ENCODE measurements at regions not wholly inside any gene's neighbourhood (a gene's known extent, or its start where the extent isn't known, plus 50 kb on each side); places are given as distances from the start of the nearest gene placed in this dataset.

- no peak for DNase-seq
These were observed 54.9 kb downstream of the MAGEB17 start for GRCh38 chrX:16222151-16222550.

DNA sequence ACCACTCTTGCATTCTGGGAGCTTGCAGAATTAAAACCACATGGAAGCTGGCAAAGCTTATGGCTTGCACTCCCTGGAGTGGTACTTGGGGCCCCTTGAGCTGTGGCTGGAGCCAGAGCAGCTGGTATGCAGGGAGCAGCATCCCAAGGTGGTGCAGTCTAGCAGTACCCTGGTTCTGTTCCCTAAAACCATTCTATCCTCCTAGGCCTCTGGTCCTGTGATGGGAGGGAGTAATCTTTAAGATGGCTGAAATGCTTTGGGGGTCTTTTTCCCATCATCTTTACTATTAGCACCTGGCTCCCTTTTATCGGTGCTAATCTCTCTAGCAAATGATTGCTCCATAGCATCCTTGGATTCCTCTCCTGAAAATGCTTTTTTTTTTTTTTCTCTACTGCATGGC lies 56.1 kb downstream of the MAGEB17 start:
- DNase-seq, result no peak

DNA sequence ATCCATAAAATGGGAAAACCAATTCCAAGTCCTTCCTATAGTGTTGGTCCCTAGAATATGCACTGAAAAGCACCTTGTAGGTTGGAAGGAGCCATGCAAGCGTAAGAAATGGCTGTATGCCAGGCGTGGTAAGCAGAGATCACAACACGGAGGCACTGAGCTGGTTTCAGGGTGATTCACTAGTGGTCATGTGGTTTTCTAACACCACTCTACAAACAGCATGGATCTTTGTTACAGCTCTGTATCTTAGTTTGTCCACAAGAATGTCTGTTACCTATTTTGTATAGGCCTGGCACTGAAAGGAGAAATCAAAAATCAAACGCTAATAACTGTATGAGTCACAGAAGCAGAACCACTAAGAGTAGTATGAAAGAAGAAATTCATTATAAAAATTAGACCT lies 71.9 kb downstream of the MAGEB17 start:
- no peak for DNase-seq

DNA sequence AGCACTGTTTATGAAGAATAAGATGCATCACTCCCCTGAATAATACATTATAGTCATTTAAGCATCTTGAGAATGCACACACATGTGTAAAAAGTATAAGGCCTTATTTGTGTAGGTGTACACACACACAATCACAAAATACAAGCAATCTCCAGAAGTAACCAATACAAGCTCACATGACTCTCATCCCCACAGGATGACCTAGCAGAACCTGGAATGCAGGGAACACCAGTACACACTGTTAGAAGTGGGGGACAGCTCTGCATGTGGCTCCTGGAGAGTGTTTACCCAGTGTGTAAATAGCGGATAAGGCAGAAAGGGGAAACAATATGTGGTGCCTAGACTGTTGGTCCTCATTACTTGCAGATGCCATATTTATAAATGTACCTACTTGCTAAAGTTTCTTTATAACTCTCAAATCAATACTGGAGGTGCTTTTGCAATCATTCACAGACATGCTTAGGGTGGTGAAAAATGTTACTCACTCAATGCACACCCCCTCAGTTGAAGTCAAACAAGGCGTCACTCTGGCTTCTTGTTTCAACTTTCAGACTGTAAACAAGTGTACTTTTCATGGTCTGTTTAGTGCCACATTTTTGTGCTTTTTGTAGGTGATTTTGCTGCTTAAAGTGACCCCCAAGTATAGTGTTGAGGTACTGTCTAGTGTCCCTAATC lies 73.1 kb downstream of the MAGEB17 start:
- no peak for DNase-seq

DNA sequence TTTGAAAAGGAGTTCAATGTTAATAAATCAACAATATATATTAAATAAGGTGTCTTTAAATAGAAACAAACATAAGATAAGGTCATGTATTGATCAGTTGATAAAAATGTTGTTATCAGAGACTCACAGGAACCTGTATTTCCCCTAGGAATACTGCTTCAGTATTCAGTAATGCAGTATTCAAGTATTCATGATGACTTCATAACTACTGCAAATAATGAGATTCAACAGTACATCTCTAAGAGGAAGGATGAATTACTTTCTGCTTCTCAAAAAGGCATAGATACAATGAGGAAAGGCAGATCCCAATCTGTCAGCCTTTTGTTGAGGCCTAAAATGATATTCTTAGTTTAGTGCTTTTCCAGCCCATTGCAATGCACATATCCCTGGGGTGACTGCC lies 73.7 kb downstream of the MAGEB17 start:
- DNase-seq, result no peak

DNA sequence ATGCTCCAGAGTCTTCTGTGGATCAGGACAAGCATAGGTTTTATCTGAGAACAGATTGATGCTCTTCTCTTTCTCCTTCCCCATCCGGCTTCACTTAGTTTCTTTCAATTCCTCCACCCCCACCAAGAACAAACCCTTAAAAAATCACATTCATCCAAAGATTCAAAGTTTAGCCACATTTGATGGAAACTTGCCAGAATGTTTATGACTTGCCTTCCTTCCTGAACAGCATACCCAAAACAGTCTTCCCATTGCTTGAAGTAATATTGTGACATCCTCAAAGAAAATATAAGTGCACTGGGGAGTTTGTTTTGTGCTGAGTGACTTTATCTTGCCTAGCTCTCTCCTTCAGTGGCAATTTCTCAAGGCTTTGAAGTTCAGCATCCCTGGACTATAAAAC lies 83.0 kb downstream of the MAGEB17 start:
- no peak for DNase-seq

- DNase-seq, result no peak
These were observed 84.5 kb downstream of the MAGEB17 start for GRCh38 chrX:16251782-16252181.

DNA sequence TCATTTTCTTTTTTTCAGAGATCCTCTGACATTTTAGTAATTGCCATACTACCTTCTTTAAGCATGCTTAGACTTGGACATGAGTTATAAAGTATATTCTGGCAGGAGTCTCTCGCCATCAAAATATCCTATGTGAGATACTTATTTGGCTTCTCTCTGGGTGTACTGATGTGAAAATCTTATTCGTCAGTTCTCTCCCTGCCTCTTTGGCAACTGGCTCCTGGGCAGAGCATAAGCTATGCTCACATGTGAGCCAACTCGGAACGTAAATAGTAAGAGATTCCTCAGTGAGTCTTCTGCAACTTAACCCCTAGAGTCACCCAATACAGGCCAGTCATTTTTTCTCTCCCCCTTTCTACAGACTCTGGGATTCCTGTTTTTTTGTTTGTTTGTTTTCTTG lies 91.6 kb downstream of the MAGEB17 start:
- no peak for DNase-seq

- no peak for DNase-seq
These were observed 100.2 kb downstream of the MAGEB17 start for GRCh38 chrX:16267431-16267830.

- DNase-seq, result no peak
These were observed 100.9 kb downstream of the MAGEB17 start for GRCh38 chrX:16268206-16268605.

DNA sequence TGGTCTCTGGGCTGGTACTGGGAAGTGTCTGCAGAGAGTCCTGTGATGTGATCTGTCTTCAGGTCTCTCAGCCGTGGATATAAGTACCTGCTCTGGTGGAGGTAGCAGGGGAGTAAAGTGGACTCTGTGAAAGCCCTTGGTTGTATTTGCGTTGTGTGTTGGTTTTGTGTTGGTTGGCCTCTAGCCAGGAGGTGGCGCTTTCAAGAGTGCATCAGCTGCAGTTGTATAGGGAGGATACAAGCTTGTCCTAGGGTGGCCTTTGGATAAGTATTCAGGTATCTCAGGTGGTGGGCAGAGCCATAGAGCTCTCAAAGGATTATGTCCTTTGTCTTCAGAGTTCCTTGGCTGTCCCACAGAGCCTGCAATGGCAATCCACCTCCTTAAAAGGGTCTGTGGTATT lies 111.6 kb downstream of the MAGEB17 start:
- DNase-seq, result no peak

- no peak for DNase-seq
These were observed 114.9 kb downstream of the MAGEB17 start for GRCh38 chrX:16282209-16282608.

GRCh38 chrX:16284842-16285241 lies 117.6 kb downstream of the MAGEB17 start:
- DNase-seq, result no peak

DNA sequence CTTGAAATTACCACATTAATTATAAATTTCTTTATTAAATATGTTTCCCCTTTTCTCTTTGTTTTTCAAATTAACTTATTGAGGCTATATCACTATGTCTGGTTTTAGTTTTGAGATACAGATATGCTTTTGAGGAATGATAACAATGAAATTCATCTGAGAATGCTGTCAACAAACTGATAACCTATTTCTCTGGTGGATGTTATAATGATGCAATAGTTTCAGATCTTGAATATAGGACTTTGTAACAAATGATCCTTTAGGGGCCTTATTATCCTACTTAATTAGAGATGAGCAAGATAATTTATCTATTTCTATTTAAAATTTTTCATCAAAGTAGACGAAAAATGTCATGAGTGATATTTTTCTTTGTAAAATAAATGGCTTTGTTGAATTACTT lies 123.7 kb downstream of the MAGEB17 start:
- DNase-seq, result no peak

- DNase-seq, result no peak
These were observed 133.6 kb downstream of the MAGEB17 start for GRCh38 chrX:16300831-16301230.

- no peak for DNase-seq
These were observed 137.5 kb downstream of the MAGEB17 start for GRCh38 chrX:16304751-16305150.

GRCh38 chrX:16305187-16305586 lies 137.9 kb downstream of the MAGEB17 start:
- no peak for DNase-seq

GRCh38 chrX:16307950-16308349 lies 140.7 kb downstream of the MAGEB17 start:
- no peak for DNase-seq

DNA sequence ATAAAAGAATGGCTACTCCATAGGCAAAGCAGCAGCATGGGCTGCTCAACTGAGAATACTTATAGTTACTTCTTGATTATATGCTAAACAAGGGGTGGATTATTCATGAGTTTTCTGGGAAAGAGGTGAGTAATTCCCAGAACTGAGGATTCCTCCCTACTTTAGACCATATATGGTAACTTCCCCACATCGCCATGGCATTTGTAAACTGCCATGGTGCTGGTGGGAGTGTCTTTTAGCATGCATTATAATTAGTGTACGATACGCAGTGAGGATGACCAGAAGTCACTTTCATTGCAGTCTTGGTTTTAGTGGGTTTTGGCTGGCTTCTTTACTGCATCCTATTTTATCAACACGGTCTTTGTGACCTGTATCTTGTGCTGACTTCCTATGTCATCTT lies 141.5 kb downstream of the MAGEB17 start:
- no peak for DNase-seq

DNA sequence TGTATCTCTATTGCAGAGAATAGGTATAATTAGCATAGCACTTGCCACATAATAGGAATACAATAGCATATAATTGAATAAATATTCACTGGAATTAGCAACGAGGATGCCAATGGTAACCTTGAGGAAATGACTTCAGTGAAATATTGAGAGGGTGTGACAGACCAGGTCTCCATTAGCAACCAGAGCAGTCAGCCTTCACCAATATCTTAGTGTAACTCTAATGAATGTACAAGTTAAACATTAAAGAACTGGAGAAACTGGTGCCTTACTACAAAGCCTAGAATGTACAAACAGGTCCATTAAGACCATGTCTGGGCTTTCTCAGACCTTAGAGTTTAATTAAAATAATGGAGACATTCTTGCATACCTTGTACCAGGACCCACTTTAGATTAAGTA lies 143.0 kb downstream of the MAGEB17 start:
- DNase-seq, result no peak

DNA sequence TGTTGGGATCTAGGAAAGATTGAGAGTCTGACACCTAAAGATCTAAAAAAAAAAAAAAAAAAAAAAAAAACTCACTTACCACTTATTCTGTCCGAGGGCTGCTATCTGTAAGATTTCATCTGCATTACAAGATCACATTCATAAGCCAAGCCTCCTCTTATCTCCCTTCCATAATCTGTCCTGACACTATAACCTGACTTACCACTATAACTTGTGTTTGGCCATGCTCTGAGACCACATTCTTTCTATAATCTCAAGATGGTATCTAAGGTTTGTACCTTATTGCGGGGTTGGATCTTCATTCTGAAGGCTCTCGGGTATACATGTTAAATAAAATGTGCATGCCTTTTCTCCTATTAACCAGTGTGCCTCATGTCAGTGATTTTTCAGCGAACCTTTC lies 144.4 kb downstream of the MAGEB17 start:
- DNase-seq, result no peak

DNA sequence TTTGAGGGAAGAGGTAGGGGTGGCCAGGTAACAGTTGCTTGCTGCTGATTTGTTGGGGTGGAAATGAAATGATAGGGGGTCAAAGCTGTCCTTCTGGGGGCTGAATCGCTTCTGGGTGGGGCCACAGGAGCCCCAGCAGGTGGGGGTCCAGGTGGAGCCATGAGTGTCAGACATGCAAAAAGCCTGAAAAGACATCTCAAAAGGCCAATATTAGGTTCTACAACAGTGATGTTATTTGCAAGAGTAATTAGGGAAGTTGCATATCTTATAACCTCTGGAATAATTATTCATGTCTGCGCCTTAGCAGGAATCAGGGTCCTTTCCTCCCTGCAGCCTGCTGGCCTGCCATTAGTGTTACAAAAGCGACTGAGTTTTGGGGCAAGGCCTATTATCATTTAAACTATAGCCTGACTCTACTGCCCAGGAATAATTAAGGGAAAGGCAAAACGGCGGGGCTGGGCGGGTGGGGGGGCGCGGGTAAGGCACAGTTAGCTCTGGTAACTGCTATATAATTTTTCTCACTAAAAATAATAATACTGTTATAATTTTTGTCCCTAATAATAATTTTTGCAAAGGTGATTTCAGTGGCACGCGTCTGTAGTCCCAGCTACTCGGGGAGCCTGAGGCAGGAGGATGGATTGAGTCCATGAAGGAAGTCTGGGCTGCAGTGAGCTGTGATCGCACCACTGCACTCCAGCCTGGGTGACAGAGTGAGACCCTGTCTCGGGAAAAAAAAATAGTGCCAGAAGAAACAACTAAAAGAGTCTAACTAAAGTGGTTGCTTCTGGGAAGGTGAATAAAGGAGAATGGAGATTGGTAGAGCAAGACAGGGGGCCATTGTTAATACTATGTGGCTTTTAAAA lies 145.7 kb downstream of the MAGEB17 start:
- no peak for DNase-seq

DNA sequence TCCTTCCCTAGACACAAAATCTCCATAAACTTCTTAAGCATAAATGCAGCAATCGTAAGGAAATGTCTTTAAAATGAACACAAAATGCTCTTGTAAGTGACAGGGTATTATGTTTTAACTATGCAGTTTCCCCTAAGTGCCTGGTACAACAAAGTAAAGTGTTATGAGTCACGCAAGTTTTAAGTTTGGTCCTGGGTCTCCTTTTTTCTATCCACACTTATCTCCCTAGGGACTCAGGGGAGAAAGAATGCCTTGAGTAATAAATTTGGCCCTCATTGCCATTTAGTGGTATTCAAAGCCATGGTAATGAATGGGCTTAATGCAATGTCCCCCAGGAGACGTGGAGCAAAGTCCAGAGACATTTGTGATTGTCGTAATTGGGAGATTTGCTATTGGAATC lies 149.1 kb downstream of the MAGEB17 start:
- DNase-seq, result no peak

DNA sequence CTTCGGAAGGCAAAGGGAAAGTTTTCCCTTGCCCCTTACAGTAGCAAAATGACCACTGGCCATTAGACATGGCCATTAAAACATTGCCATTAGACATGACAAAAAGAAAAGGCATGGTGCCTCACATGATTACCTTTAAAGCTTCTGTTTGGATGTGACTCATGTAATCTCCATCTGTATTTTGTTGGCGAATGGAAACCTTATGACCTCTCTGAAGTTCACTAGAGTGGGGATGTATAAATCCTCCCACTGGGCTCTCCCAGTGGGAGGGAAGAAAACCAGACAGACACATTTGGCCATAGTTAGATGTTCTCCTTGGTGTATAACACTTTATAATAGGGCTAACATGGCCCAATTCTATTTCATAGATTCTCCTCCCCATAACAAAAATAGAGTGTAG lies 152.6 kb downstream of the MAGEB17 start:
- DNase-seq, result no peak

Measured in activated gamma-delta T cell treated with Interleukin-2 at 50 U/mL for 16 hours (primary cell).